Esophagus muscularis mucosa (tissue), 3 donors: ENCODE measurements at regions not wholly inside any gene's neighbourhood (a gene's known extent, or its start where the extent isn't known, plus 50 kb on each side); places are given as distances from the start of the nearest gene placed in this dataset.

ENCODE experiments used
- POLR2A ChIP-seq: fragments of 450-650 bp; IDR thresholded peaks from one replicate; pipeline ENCODE4 v1.6.1; 2017; ENCODE audit warnings: antibody characterized with exemption, moderate library complexity, mild to moderate bottlenecking, low read depth
- POLR2AphosphoS5 ChIP-seq, 2 donors: sonication (generic); formaldehyde crosslinking; IDR thresholded peaks; one replicate each; pipeline ENCODE4 v1.6.1; 2017; ENCODE audit warnings: antibody characterized with exemption in 2 of 2
- TF ChIP-seq, protein P1 (sequence below), 3 experiments: fragments of 200-600 bp in 2 of 3; fragments of 450-650 bp in 1 of 3; sonication (generic) in 2 of 3; IDR thresholded peaks; one replicate each; pipeline ENCODE4 v1.5.1; 2017 to 2019; ENCODE audit warnings: antibody characterized with exemption in 3 of 3, mild to moderate bottlenecking in 2 of 3, moderate library complexity in 1 of 3

DNA sequence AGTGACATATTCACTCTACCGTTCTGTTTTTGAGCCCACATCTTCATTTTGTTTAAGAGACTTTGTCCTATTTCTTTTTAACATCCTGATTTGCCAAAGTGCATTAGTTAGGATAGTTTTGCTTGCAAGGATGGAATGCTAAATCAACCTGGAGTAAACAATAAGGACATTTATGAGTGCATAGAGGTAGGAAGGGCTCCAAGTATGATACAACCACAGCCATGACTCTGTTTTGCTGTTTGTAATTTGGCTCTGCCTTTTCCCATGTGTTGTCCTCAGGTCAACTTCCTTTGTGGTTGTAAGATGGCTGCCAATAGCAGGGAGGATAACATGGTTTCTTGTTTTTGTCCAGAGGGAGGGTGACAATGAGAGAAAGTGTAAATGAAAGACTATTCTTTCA lies 66.4 kb upstream of the GOLIM4 start:
- TF ChIP-seq, protein P1, sequence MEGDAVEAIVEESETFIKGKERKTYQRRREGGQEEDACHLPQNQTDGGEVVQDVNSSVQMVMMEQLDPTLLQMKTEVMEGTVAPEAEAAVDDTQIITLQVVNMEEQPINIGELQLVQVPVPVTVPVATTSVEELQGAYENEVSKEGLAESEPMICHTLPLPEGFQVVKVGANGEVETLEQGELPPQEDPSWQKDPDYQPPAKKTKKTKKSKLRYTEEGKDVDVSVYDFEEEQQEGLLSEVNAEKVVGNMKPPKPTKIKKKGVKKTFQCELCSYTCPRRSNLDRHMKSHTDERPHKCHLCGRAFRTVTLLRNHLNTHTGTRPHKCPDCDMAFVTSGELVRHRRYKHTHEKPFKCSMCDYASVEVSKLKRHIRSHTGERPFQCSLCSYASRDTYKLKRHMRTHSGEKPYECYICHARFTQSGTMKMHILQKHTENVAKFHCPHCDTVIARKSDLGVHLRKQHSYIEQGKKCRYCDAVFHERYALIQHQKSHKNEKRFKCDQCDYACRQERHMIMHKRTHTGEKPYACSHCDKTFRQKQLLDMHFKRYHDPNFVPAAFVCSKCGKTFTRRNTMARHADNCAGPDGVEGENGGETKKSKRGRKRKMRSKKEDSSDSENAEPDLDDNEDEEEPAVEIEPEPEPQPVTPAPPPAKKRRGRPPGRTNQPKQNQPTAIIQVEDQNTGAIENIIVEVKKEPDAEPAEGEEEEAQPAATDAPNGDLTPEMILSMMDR (IDR thresholded peaks at IDR 0.05) = no peak
- TF ChIP-seq POLR2A (no peak), POLR2AphosphoS5 (IDR thresholded peaks at IDR 0.05) (no peak)
